ENCODE measurements at regions not wholly inside any gene's neighbourhood (a gene's known extent, or its start where the extent isn't known, plus 50 kb on each side); places are given as distances from the start of the nearest gene placed in this dataset.

DNA sequence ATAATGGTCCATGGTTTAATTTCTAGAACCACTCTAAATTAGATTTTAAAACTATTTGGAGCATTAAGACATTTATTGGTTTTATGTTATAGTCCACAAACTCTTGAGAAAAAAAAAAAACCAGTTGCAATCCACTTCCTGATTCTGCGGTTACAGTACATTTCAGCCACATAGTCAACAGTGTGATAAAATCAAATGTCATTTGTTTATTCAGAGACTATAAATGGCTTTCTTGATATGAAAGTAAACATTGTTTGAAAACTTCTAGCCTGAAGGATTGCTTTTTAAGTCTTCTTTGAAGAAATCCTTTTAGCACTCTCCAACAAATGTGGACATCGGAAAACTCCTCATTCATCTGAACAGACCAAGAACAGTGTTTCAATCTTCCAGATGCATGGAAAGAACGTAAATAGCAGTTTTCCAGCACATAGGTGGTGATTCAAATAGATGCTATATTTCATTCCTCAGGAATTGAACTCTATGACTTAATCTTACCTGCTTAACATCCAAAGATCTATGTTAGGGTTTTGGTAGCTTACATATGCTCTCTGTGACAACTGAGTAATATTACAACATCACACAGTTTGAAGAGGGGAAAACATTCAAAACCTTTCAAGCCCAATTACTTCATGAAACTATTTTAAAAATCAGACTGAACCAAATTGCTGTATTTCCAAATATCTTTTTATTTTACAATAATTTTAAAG lies 87.8 kb upstream of the UBE2E2 start:
- TF ChIP-seq POLR2A (IDR thresholded peaks at IDR 0.05; ENCODE audit: low read depth, low read length) (no peak), MYC (IDR thresholded peaks at IDR 0.05; ENCODE audit: low read depth, low read length) (no peak), JUN (IDR thresholded peaks at IDR 0.05; ENCODE audit: borderline replicate concordance, insufficient read depth, insufficient read length, low read depth) (no peak), EZH2 (IDR thresholded peaks at IDR 0.05; ENCODE audit: borderline replicate concordance, low read depth, low read length, severe bottlenecking) (no peak)
- TF ChIP-seq, protein P1, sequence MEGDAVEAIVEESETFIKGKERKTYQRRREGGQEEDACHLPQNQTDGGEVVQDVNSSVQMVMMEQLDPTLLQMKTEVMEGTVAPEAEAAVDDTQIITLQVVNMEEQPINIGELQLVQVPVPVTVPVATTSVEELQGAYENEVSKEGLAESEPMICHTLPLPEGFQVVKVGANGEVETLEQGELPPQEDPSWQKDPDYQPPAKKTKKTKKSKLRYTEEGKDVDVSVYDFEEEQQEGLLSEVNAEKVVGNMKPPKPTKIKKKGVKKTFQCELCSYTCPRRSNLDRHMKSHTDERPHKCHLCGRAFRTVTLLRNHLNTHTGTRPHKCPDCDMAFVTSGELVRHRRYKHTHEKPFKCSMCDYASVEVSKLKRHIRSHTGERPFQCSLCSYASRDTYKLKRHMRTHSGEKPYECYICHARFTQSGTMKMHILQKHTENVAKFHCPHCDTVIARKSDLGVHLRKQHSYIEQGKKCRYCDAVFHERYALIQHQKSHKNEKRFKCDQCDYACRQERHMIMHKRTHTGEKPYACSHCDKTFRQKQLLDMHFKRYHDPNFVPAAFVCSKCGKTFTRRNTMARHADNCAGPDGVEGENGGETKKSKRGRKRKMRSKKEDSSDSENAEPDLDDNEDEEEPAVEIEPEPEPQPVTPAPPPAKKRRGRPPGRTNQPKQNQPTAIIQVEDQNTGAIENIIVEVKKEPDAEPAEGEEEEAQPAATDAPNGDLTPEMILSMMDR (IDR thresholded peaks at IDR 0.05; ENCODE audit: extremely low read depth in 1 of 2, insufficient read depth in 1 of 2, low read depth in 1 of 2, low read length in 2 of 2) = no peak
- TF ChIP-seq, protein P2, sequence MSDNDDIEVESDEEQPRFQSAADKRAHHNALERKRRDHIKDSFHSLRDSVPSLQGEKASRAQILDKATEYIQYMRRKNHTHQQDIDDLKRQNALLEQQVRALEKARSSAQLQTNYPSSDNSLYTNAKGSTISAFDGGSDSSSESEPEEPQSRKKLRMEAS (IDR thresholded peaks at IDR 0.05; ENCODE audit: insufficient read depth, insufficient read length) = no peak
- Histone ChIP-seq H3K36me3 (ENCODE audit: control insufficient read depth in 2 of 2, extremely low read depth in 1 of 2, insufficient read depth in 2 of 2, low read length in 2 of 2) (no peaks in the 10 kb centered on the region), H4K20me1 (replicated peaks; ENCODE audit: control insufficient read depth, extremely low read depth, insufficient read depth, low read length) (no peaks in the 10 kb centered on the region), H2AFZ (ENCODE audit: low read depth, low read length) (no peak overlapping the region), H3K9ac (replicated peaks; ENCODE audit: extremely low read depth, insufficient read depth, low read length) (no peak overlapping the region), H3K4me2 (ENCODE audit: insufficient read depth, low read length) (no peak overlapping the region), H3K9me3 (replicated peaks; ENCODE audit: control insufficient read depth, insufficient read depth, low read length) (no peaks in the 10 kb centered on the region), H3K4me1 (ENCODE audit: control insufficient read depth, extremely low read depth, insufficient read depth, low read length) (no peaks in the 10 kb centered on the region), H3K27me3 (ENCODE audit: control insufficient read depth in 2 of 2, insufficient read depth in 2 of 2, low read length in 2 of 2) (peaks cover 0 to 3% of the 10 kb centered on the region in 2 experiments), H3K27ac (ENCODE audit: insufficient read depth, low read depth, low read length) (no peak overlapping the region), H3K4me3 (replicated peaks in 1 of 3; ENCODE audit: insufficient read depth in 1 of 3, low read depth in 1 of 3, low read length in 3 of 3) (no peak overlapping the region), H3K9me1 (replicated peaks; ENCODE audit: control insufficient read depth, extremely low read depth, insufficient read depth, low read length) (no peaks in the 10 kb centered on the region), H3K79me2 (ENCODE audit: control insufficient read depth, insufficient read depth, low read length) (no peaks in the 10 kb centered on the region)
- CTCF ChIA-PET = no interaction called here
- no TSS peak for BruUV-seq (replicated peaks)
- DNase-seq (ENCODE audit: low read depth, low spot score) (no peak), FAIRE-seq (no peak)
- dilution Hi-C loops (cut with MboI; ENCODE audit: extremely low pct_ligation_motif_present, low sequenced_read_pairs) (no loop called here), intact Hi-C loops (cut with micrococcal nuclease) (no loop called here)
- POLR2A ChIA-PET = no interaction called here

Data from endothelial cell of umbilical vein (primary cell).